ENCODE measurements at regions not wholly inside any gene's neighbourhood (a gene's known extent, or its start where the extent isn't known, plus 50 kb on each side); places are given as distances from the start of the nearest gene placed in this dataset.

GRCh38 chr4:155610143-155610542, 56.5 kb upstream of the GUCY1A1 start:
- H3K27ac ChIP-seq (ENCODE audit: low read depth) = no peak overlapping the region
- H3K9me2 ChIP-seq (ENCODE audit: insufficient read depth) = no peaks in the 10 kb centered on the region
- H4K20me1 ChIP-seq (replicated peaks; ENCODE audit: insufficient read depth) = no peaks in the 10 kb centered on the region
- ATAC-seq (no peak), DNase-seq (ENCODE audit: low spot score) (no peak)
- no peak overlapping the region for H3K4me3 Mint-ChIP-seq
- H3K9me3 Mint-ChIP-seq = no peaks in the 10 kb centered on the region; the same call in 2 of the 3 replicates
- no peak overlapping the region for H3K4me3 ChIP-seq
- peaks cover 2% of the 10 kb centered on the region for H3K27me3 Mint-ChIP-seq (ENCODE audit: insufficient read depth, low read depth, poor library complexity)
- no peaks in the 10 kb centered on the region for H3K4me1 ChIP-seq (ENCODE audit: insufficient read depth)
- H3K4me1 Mint-ChIP-seq = no peaks in the 10 kb centered on the region
- H3K27me3 ChIP-seq (ENCODE audit: insufficient read depth) = no peaks in the 10 kb centered on the region
- no peak overlapping the region for H3K27ac Mint-ChIP-seq
- no peak overlapping the region for H2AFZ ChIP-seq
- TF ChIP-seq EZH2phosphoT487 (IDR thresholded peaks at IDR 0.05; ENCODE audit: unreplicated experiment) (no peak), ZNF331 (CRISPR knock-in tag; IDR thresholded peaks at IDR 0.05; ENCODE audit: low read depth) (no peak), CTCF (conservative IDR thresholded peaks at IDR 0.05; ENCODE audit: low read depth in 2 of 2) (no peak), CREB1 (CRISPR knock-in tag; IDR thresholded peaks at IDR 0.05; ENCODE audit: low read depth) (no peak), ETS1 (IDR thresholded peaks at IDR 0.05) (no peak), EZH2 (IDR thresholded peaks at IDR 0.05; ENCODE audit: low read depth, unreplicated experiment) (no peak), ZNF462 (CRISPR knock-in tag; IDR thresholded peaks at IDR 0.05) (no peak), STAT1 (IDR thresholded peaks at IDR 0.05; ENCODE audit: unreplicated experiment) (no peak), POLR2AphosphoS5 (IDR thresholded peaks at IDR 0.05; ENCODE audit: low read depth) (no peak), REST (IDR thresholded peaks at IDR 0.05; ENCODE audit: unreplicated experiment) (no peak), NANOG (IDR thresholded peaks at IDR 0.05; ENCODE audit: borderline replicate concordance) (no peak), JUNB (IDR thresholded peaks at IDR 0.05; ENCODE audit: unreplicated experiment) (no peak), ZNF114 (CRISPR knock-in tag; IDR thresholded peaks at IDR 0.05) (no peak)
- H3K4me2 ChIP-seq = no peak overlapping the region
- H3F3A ChIP-seq (replicated peaks; ENCODE audit: low read depth) = no peaks in the 10 kb centered on the region
- no peaks in the 10 kb centered on the region for H3K79me2 ChIP-seq (replicated peaks; ENCODE audit: insufficient read depth)
- no peaks in the 10 kb centered on the region for H3K36me3 ChIP-seq (ENCODE audit: insufficient read depth)
- no peaks in the 10 kb centered on the region for H3K36me3 Mint-ChIP-seq (ENCODE audit: low read depth)

Measured in GM23338 (cell line).